GM23338 (cell line): ENCODE measurements at regions not wholly inside any gene's neighbourhood (a gene's known extent, or its start where the extent isn't known, plus 50 kb on each side); places are given as distances from the start of the nearest gene placed in this dataset.

Experiments used
- ATAC-seq: fragments of 200-7000 bp; cut with Tn5 transposase; 3 replicates; pipeline ENCODE4 v1.9.1; 2020
- DNase-seq: peaks from one replicate; pipeline ENCODE4 v3.0.0-alpha.2; 2015; ENCODE audit warnings: low spot score
- H2AFZ ChIP-seq: fragments of 200-600 bp; sonication (generic); 2 replicates; pipeline ENCODE4 v1.8.0; 2016; ENCODE audit warnings: antibody characterized with exemption, mild to moderate bottlenecking, moderate library complexity
- H3F3A ChIP-seq: fragments of 200-600 bp; sonication (generic); replicated peaks from 2 replicates; pipeline ENCODE4 v1.8.0; 2017; ENCODE audit warnings: antibody characterized with exemption, mixed run types, low read depth
- H3K27ac ChIP-seq: fragments of 200-600 bp; sonication (generic); 2 replicates; pipeline ENCODE4 v1.6.1; 2016; ENCODE audit warnings: low read depth
- H3K27me3 ChIP-seq: fragments of 200-600 bp; sonication (generic); 2 replicates; pipeline ENCODE4 v1.8.0; 2016; ENCODE audit warnings: mild to moderate bottlenecking, mixed run types, moderate library complexity; ENCODE audit not compliant: insufficient read depth
- H3K36me3 ChIP-seq: fragments of 200-600 bp; sonication (generic); 2 replicates; pipeline ENCODE4 v1.8.0; 2016; ENCODE audit warnings: mild to moderate bottlenecking; ENCODE audit not compliant: insufficient read depth
- H3K4me1 ChIP-seq: fragments of 200-600 bp; sonication (generic); 2 replicates; pipeline ENCODE4 v1.8.0; 2016; ENCODE audit warnings: mild to moderate bottlenecking, moderate library complexity; ENCODE audit not compliant: insufficient read depth
- H3K4me2 ChIP-seq: fragments of 200-600 bp; sonication (generic); 2 replicates; pipeline ENCODE4 v1.7.1; 2017; ENCODE audit warnings: mixed run types
- H3K4me3 ChIP-seq: fragments of 200-600 bp; sonication (generic); 2 replicates; pipeline ENCODE4 v1.6.1; 2016; ENCODE audit warnings: mixed run types
- H3K79me2 ChIP-seq: fragments of 200-600 bp; sonication (generic); replicated peaks from 2 replicates; pipeline ENCODE4 v1.8.0; 2017; ENCODE audit warnings: mild to moderate bottlenecking; ENCODE audit not compliant: insufficient read depth
- H3K9me2 ChIP-seq: fragments of 200-600 bp; sonication (generic); 2 replicates; pipeline ENCODE4 v1.8.0; 2017; ENCODE audit not compliant: insufficient read depth
- H4K20me1 ChIP-seq: fragments of 200-600 bp; sonication (generic); replicated peaks from 2 replicates; pipeline ENCODE4 v1.8.0; 2017; ENCODE audit warnings: mild to moderate bottlenecking; ENCODE audit not compliant: insufficient read depth
- H3K27ac Mint-ChIP-seq: 2 replicates; pipeline ENCODE4 v1.8.0; 2020; ENCODE audit warnings: inconsistent platforms, mild to moderate bottlenecking, moderate library complexity, mixed read lengths
- H3K27me3 Mint-ChIP-seq: 3 replicates; pipeline ENCODE4 v1.8.0; 2022; ENCODE audit warnings: low read depth, mild to moderate bottlenecking, moderate library complexity, mixed read lengths, inconsistent platforms; ENCODE audit not compliant: insufficient read depth, poor library complexity
- H3K36me3 Mint-ChIP-seq: 3 replicates; pipeline ENCODE4 v1.8.0; 2021; ENCODE audit warnings: low read depth, mild to moderate bottlenecking, inconsistent platforms, moderate library complexity, mixed read lengths
- H3K4me1 Mint-ChIP-seq: 3 replicates; pipeline ENCODE4 v1.8.0; 2020; ENCODE audit warnings: mild to moderate bottlenecking, inconsistent platforms, mixed read lengths
- H3K4me3 Mint-ChIP-seq: 3 replicates; pipeline ENCODE4 v1.8.0; 2021; ENCODE audit warnings: moderate library complexity, mild to moderate bottlenecking, inconsistent platforms, mixed read lengths
- H3K9me3 Mint-ChIP-seq: 3 replicates; pipeline ENCODE4 v1.8.0; 2020; ENCODE audit warnings: moderate library complexity, mild to moderate bottlenecking, inconsistent platforms, mixed read lengths
- CREB1 ChIP-seq: fragments of 250-450 bp; sonication (Bioruptor Pico); IDR thresholded peaks from 2 replicates; pipeline ENCODE4 v1.5.0; 2020; ENCODE audit warnings: low read depth, mild to moderate bottlenecking, moderate library complexity
- ETS1 ChIP-seq: IDR thresholded peaks from 2 replicates; pipeline ENCODE4 v1.6.1; 2016; ENCODE audit warnings: antibody characterized with exemption
- EZH2 ChIP-seq: fragments of 200-600 bp; sonication (generic); IDR thresholded peaks from one replicate; pipeline ENCODE4 v1.8.0; 2017; ENCODE audit warnings: antibody characterized with exemption, mild to moderate bottlenecking, low read depth; ENCODE audit not compliant: unreplicated experiment
- JUNB ChIP-seq: IDR thresholded peaks from one replicate; pipeline ENCODE4 v1.6.1; 2016; ENCODE audit warnings: antibody characterized with exemption; ENCODE audit not compliant: unreplicated experiment
- NANOG ChIP-seq: IDR thresholded peaks from 2 replicates; pipeline ENCODE4 v1.6.1; 2016; ENCODE audit warnings: antibody characterized with exemption, borderline replicate concordance
- ZNF114 ChIP-seq: fragments of 250-450 bp; sonication (Bioruptor Pico); IDR thresholded peaks from 2 replicates; pipeline ENCODE4 v1.5.0; 2020; ENCODE audit warnings: mild to moderate bottlenecking, moderate library complexity
- ZNF331 ChIP-seq: fragments of 250-450 bp; sonication (Bioruptor Pico); IDR thresholded peaks from 2 replicates; pipeline ENCODE4 v1.5.0; 2020; ENCODE audit warnings: low read depth, mild to moderate bottlenecking, moderate library complexity
- ZNF462 ChIP-seq: fragments of 250-450 bp; sonication (Bioruptor Pico); IDR thresholded peaks from 2 replicates; pipeline ENCODE4 v1.5.0; 2020; ENCODE audit warnings: mild to moderate bottlenecking, moderate library complexity

GRCh38 chrX:98263135-98263534 lies 1379.4 kb downstream of the RPA4 start:
- no peak overlapping the region for H2AFZ ChIP-seq
- DNase-seq: no peak
- H3K4me3 Mint-ChIP-seq: no peak overlapping the region
- TF ChIP-seq ETS1: no peak
- no peak for TF ChIP-seq ZNF331 (CRISPR knock-in tag)
- no peak for TF ChIP-seq ZNF114
- TF ChIP-seq ZNF462: no peak
- H3K9me2 ChIP-seq: no peaks in the 10 kb centered on the region
- 0 out of 2 replicates have a peak, but pooled peaks cover 5% of the 10 kb centered on the region for H3K4me1 ChIP-seq
- H3F3A ChIP-seq: no peaks in the 10 kb centered on the region
- H4K20me1 ChIP-seq: no peaks in the 10 kb centered on the region
- no peaks in the 10 kb centered on the region for H3K36me3 ChIP-seq
- H3K4me3 ChIP-seq: no peak overlapping the region
- no peaks in the 10 kb centered on the region for H3K27me3 ChIP-seq
- H3K4me2 ChIP-seq: no peak overlapping the region
- H3K36me3 Mint-ChIP-seq: no peaks in the 10 kb centered on the region
- H3K79me2 ChIP-seq: no peaks in the 10 kb centered on the region
- no peak for ATAC-seq
- no peaks in the 10 kb centered on the region; the same call in 2 of the 3 replicates for H3K9me3 Mint-ChIP-seq
- no peaks in the 10 kb centered on the region for H3K4me1 Mint-ChIP-seq
- H3K27ac Mint-ChIP-seq: no peak overlapping the region
- H3K27me3 Mint-ChIP-seq: no peaks in the 10 kb centered on the region
- H3K27ac ChIP-seq: no peak overlapping the region

- Histone ChIP-seq H3K4me1 (peaks cover 32% of the 10 kb centered on the region), H3K79me2 (no peaks in the 10 kb centered on the region), H3K4me3 (no peak overlapping the region), H3K9me2 (no peaks in the 10 kb centered on the region; the same call in 1 of the 2 replicates), H3K4me2 (peak overlapping the region; percentile 26; the same call in 1 of the 2 replicates), H3F3A (no peaks in the 10 kb centered on the region), H3K36me3 (no peaks in the 10 kb centered on the region), H2AFZ (no peak overlapping the region), H3K27me3 (no peaks in the 10 kb centered on the region), H4K20me1 (no peaks in the 10 kb centered on the region), H3K27ac (peak overlapping the region; percentile 85; the same call in 1 of the 2 replicates)
- H3K4me1 Mint-ChIP-seq: peaks cover 27% of the 10 kb centered on the region
- no peak overlapping the region; the same call in 2 of the 3 replicates for H3K4me3 Mint-ChIP-seq
- no peaks in the 10 kb centered on the region; the same call in 1 of the 3 replicates for H3K36me3 Mint-ChIP-seq
- H3K27me3 Mint-ChIP-seq: peaks cover 6% of the 10 kb centered on the region
- H3K9me3 Mint-ChIP-seq: peaks cover 2% of the 10 kb centered on the region; the same call in 2 of the 3 replicates
- H3K27ac Mint-ChIP-seq: no peak overlapping the region
- DNase-seq (peak; percentile 38), ATAC-seq (no peak)
- no peak for TF ChIP-seq ETS1
- no peak for TF ChIP-seq ZNF114
- no peak for TF ChIP-seq EZH2
- TF ChIP-seq JUNB: no peak
- TF ChIP-seq CREB1 (CRISPR knock-in tag): no peak
- TF ChIP-seq NANOG: peak; percentile 58; the same call in 1 of the 2 replicates
These were observed 1406.0 kb downstream of the RPA4 start for GRCh38 chrX:98289726-98290125.
